IMR-90 (cell line): ENCODE measurements at regions not wholly inside any gene's neighbourhood (a gene's known extent, or its start where the extent isn't known, plus 50 kb on each side); places are given as distances from the start of the nearest gene placed in this dataset.

Source experiments
- ATAC-seq: fragments of 200-7000 bp; cut with Tn5 transposase; 2 replicates; pipeline ENCODE4 v1.9.1; 2020; ENCODE audit warnings: low read depth, mild to moderate bottlenecking, moderate library complexity
- BruUV-seq: library from RNA; stranded (reverse); fragments of 400-500 nt; replicated peaks from 2 replicates; lab custom pipeline; 2021; lab: Mats Ljungman, UMichigan
- CTCF ChIA-PET: fragments of 300-600 bp; formaldehyde crosslinking; extraction: SDS; loops from one replicate; lab custom pipeline; 2021; ENCODE audit warnings: antibody characterized with exemption; lab: Yijun Ruan, JAX
- POLR2A ChIA-PET: fragments of 300-600 bp; sonication (Branson Sonifier 250); formaldehyde crosslinking; loops from one replicate; lab custom pipeline; 2022; ENCODE audit warnings: antibody characterized with exemption; ENCODE audit not compliant: unreplicated experiment; lab: Charles Lee
- DNase-seq: peaks from one replicate; pipeline ENCODE4 v3.0.0; 2013
- H2AFZ ChIP-seq: replicated peaks from 2 replicates; pipeline ENCODE3; 2013; ENCODE audit warnings: low read length, mild to moderate bottlenecking; ENCODE audit not compliant: poor library complexity
- H2AK5ac ChIP-seq: 2 replicates; pipeline ENCODE4 v1.6.1; 2013; ENCODE audit warnings: low read depth, low read length, inconsistent platforms
- H2AK9ac ChIP-seq: replicated peaks from 2 replicates; pipeline ENCODE3; 2013; ENCODE audit warnings: mild to moderate bottlenecking, low read depth, low read length, moderate library complexity; ENCODE audit not compliant: poor library complexity
- H2BK120ac ChIP-seq: 2 replicates; pipeline ENCODE4 v1.6.1; 2013; ENCODE audit warnings: low read depth, low read length, inconsistent platforms
- H2BK15ac ChIP-seq: 3 replicates; pipeline ENCODE4 v1.6.1; 2013; ENCODE audit warnings: low read depth, low read length, inconsistent platforms
- H2BK20ac ChIP-seq: 2 replicates; pipeline ENCODE4 v1.6.1; 2013; ENCODE audit warnings: low read depth, mild to moderate bottlenecking, inconsistent platforms, low read length, moderate library complexity
- H2BK5ac ChIP-seq: 2 replicates; pipeline ENCODE4 v1.6.1; 2013; ENCODE audit warnings: mild to moderate bottlenecking, low read depth, low read length, inconsistent platforms; ENCODE audit not compliant: poor library complexity, severe bottlenecking
- H3K14ac ChIP-seq: replicated peaks from 2 replicates; pipeline ENCODE4 v1.6.1; 2013; ENCODE audit warnings: low read depth, low read length, inconsistent platforms
- H3K18ac ChIP-seq: 2 replicates; pipeline ENCODE4 v1.6.1; 2013; ENCODE audit warnings: low read depth, low read length, control low read depth
- H3K23ac ChIP-seq: 2 replicates; pipeline ENCODE4 v1.6.1; 2013; ENCODE audit warnings: low read depth, low read length, inconsistent platforms
- H3K27ac ChIP-seq: 2 replicates; pipeline ENCODE4 v1.5.1; 2013; ENCODE audit warnings: mild to moderate bottlenecking, control low read depth, low read length; ENCODE audit not compliant: insufficient read depth
- H3K27me3 ChIP-seq: 2 replicates; pipeline ENCODE4 v1.6.1; 2013; ENCODE audit warnings: low read length; ENCODE audit not compliant: control insufficient read depth, insufficient read depth
- H3K36me3 ChIP-seq: 2 replicates; pipeline ENCODE4 v1.6.1; 2013; ENCODE audit warnings: low read length, mixed read lengths; ENCODE audit not compliant: control insufficient read depth, insufficient read depth
- H3K4ac ChIP-seq: 2 replicates; pipeline ENCODE4 v1.6.1; 2013; ENCODE audit warnings: low read depth, low read length, inconsistent platforms
- H3K4me1 ChIP-seq: 2 replicates; pipeline ENCODE4 v1.6.1; 2013; ENCODE audit warnings: low read length, mixed read lengths; ENCODE audit not compliant: control insufficient read depth, insufficient read depth
- H3K4me2 ChIP-seq: 2 replicates; pipeline ENCODE4 v1.6.1; 2013; ENCODE audit warnings: low read depth, mild to moderate bottlenecking, control low read depth, low read length, moderate library complexity
- H3K4me3 ChIP-seq: 2 replicates; pipeline ENCODE4 v1.5.1; 2013; ENCODE audit warnings: low read depth, mild to moderate bottlenecking, control low read depth, low read length, moderate library complexity; ENCODE audit not compliant: insufficient read depth
- H3K56ac ChIP-seq: 2 replicates; pipeline ENCODE4 v1.6.1; 2013; ENCODE audit warnings: low read length, inconsistent platforms; ENCODE audit not compliant: insufficient read depth; ENCODE audit errors: extremely low read depth
- H3K79me1 ChIP-seq, 2 experiments: 2 replicates each; pipeline ENCODE4 v1.6.1; 2013; ENCODE audit warnings: low read length in 2 of 2, inconsistent platforms in 1 of 2, low read depth in 1 of 2
- H3K9ac ChIP-seq: 2 replicates; pipeline ENCODE4 v1.6.1; 2013; ENCODE audit warnings: low read depth, low read length, control low read depth
- H3K9me1 ChIP-seq: 2 replicates; pipeline ENCODE4 v1.6.1; 2013; ENCODE audit warnings: low read length, inconsistent platforms; ENCODE audit not compliant: insufficient read depth
- H3K9me3 ChIP-seq: 2 replicates; pipeline ENCODE4 v1.6.1; 2013; ENCODE audit warnings: low read length; ENCODE audit not compliant: control insufficient read depth, insufficient read depth
- H4K20me1 ChIP-seq: 2 replicates; pipeline ENCODE4 v1.6.1; 2013; ENCODE audit warnings: low read length, inconsistent platforms; ENCODE audit not compliant: insufficient read depth
- H4K5ac ChIP-seq: 2 replicates; pipeline ENCODE4 v1.6.1; 2013; ENCODE audit warnings: mild to moderate bottlenecking, low read depth, low read length, control low read depth
- H4K8ac ChIP-seq, 2 experiments: 2 replicates each; pipeline ENCODE4 v1.6.1; 2013; ENCODE audit warnings: low read depth in 2 of 2, low read length in 2 of 2, control low read depth in 1 of 2, inconsistent platforms in 1 of 2
- H4K91ac ChIP-seq: 2 replicates; pipeline ENCODE4 v1.6.1; 2013; ENCODE audit warnings: low read depth, low read length, inconsistent platforms; ENCODE audit not compliant: insufficient read depth
- BHLHE40 ChIP-seq: fragments of 150-350 bp; IDR thresholded peaks from 2 replicates; pipeline ENCODE4 v1.6.1; 2016; ENCODE audit warnings: mild to moderate bottlenecking, low read depth, low read length
- CEBPB ChIP-seq: IDR thresholded peaks from 2 replicates; pipeline ENCODE4 v1.6.1; 2012; ENCODE audit warnings: low read depth, low read length, improper control_type of control experiment
- CHD1 ChIP-seq: IDR thresholded peaks from 2 replicates; pipeline ENCODE4 v1.6.1; 2012; ENCODE audit warnings: low read depth, low read length, improper control_type of control experiment
- FOS ChIP-seq: fragments of 150-350 bp; IDR thresholded peaks from 2 replicates; pipeline ENCODE4 v1.6.1; 2016; ENCODE audit warnings: low read depth, low read length
- MAFK ChIP-seq: IDR thresholded peaks from 2 replicates; pipeline ENCODE4 v1.6.1; 2012; ENCODE audit warnings: low read depth, low read length, improper control_type of control experiment
- MAZ ChIP-seq: IDR thresholded peaks from 2 replicates; pipeline ENCODE4 v1.6.1; 2012; ENCODE audit warnings: low read depth, mild to moderate bottlenecking, low read length, improper control_type of control experiment, moderate library complexity, borderline replicate concordance
- NFE2L2 ChIP-seq: fragments of 150-350 bp; IDR thresholded peaks from 2 replicates; pipeline ENCODE4 v1.6.1; 2016; ENCODE audit warnings: low read depth, mild to moderate bottlenecking, low read length
- POLR2A ChIP-seq: IDR thresholded peaks from 2 replicates; pipeline ENCODE4 v1.6.1; 2012; ENCODE audit warnings: mild to moderate bottlenecking, low read depth, low read length
- RAD21 ChIP-seq: IDR thresholded peaks from 2 replicates; pipeline ENCODE4 v1.6.1; 2012; ENCODE audit warnings: low read length, improper control_type of control experiment
- RCOR1 ChIP-seq: IDR thresholded peaks from 2 replicates; pipeline ENCODE4 v1.6.1; 2012; ENCODE audit warnings: mild to moderate bottlenecking, low read length, improper control_type of control experiment; ENCODE audit not compliant: insufficient replicate concordance
- RFX5 ChIP-seq: IDR thresholded peaks from 2 replicates; pipeline ENCODE4 v1.8.0; 2012; ENCODE audit warnings: low read depth, mild to moderate bottlenecking, low read length, moderate library complexity
- SMC3 ChIP-seq: fragments of 150-350 bp; IDR thresholded peaks from 2 replicates; pipeline ENCODE4 v1.6.1; 2016; ENCODE audit warnings: low read depth, mild to moderate bottlenecking, antibody characterized with exemption, low read length, moderate library complexity
- WGBS, 2 experiments: methylation state at CpG; one replicate each; pipeline versions ENCODE4 v1.1.5 to v1.1.7; 2013; ENCODE audit warnings: missing lambda C conversion rate in 2 of 2; ENCODE audit not compliant: insufficient read length in 1 of 2; ENCODE audit errors: extremely low coverage in 2 of 2; 5-methylcytosine and 5-hydroxymethylcytosine counted together
- dilution Hi-C: fragments of 300-500 bp; cut with HindIII; formaldehyde crosslinking; loops from one replicate; pipeline ENCODE4 v1.14.3; 2018; ENCODE audit warnings: low sequenced_read_pairs; ENCODE audit not compliant: unreplicated experiment
- in situ Hi-C: fragments of 300-500 bp; cut with MboI; formaldehyde crosslinking; loops from 3 replicates; pipeline ENCODE4 v1.14.3; 2019; ENCODE audit warnings: low sequenced_read_pairs, inconsistent platforms, mixed read lengths
- intact Hi-C: fragments of 100-400 bp; cut with micrococcal nuclease; formaldehyde crosslinking; loops from 2 replicates; pipeline ENCODE4 v1.10.0; 2022
- TF ChIP-seq, protein P1 (sequence below): conservative IDR thresholded peaks from 2 replicates; pipeline ENCODE4 v1.5.1; 2012; ENCODE audit warnings: mild to moderate bottlenecking, low read depth, low read length, improper control_type of control experiment
- TF ChIP-seq, protein P2 (sequence below): fragments of 150-350 bp; IDR thresholded peaks from 2 replicates; pipeline ENCODE4 v1.6.1; 2016; ENCODE audit warnings: low read depth, mild to moderate bottlenecking, low read length, moderate library complexity, borderline replicate concordance
- TF ChIP-seq, protein P3 (sequence below): fragments of 150-350 bp; IDR thresholded peaks from 2 replicates; pipeline ENCODE4 v1.6.1; 2017; ENCODE audit warnings: mild to moderate bottlenecking, antibody characterized with exemption, low read length, low read depth

- Histone ChIP-seq H3K23ac (no peak overlapping the region), H2BK20ac (no peak overlapping the region), H2AK5ac (no peak overlapping the region), H2AK9ac (no peak overlapping the region), H2BK5ac (no peak overlapping the region), H3K9me3 (no peaks in the 10 kb centered on the region), H3K27ac (no peak overlapping the region), H3K79me1 (no peaks in the 10 kb centered on the region), H3K4me1 (no peaks in the 10 kb centered on the region), H3K4me3 (no peak overlapping the region), H2BK15ac (no peak overlapping the region), H3K14ac (no peak overlapping the region), H4K8ac (no peak overlapping the region), H3K56ac (no peak overlapping the region), H3K18ac (no peak overlapping the region), H3K36me3 (no peaks in the 10 kb centered on the region), H3K9ac (no peak overlapping the region), H3K9me1 (no peaks in the 10 kb centered on the region), H3K27me3 (peaks cover 4% of the 10 kb centered on the region; the same call in 1 of the 2 replicates), H3K4me2 (no peak overlapping the region), H2AFZ (no peak overlapping the region), H4K20me1 (no peaks in the 10 kb centered on the region), H3K4ac (no peak overlapping the region), H2BK120ac (no peak overlapping the region), H4K91ac (no peak overlapping the region), H4K5ac (no peak overlapping the region)
- DNase-seq (no peak), ATAC-seq (no peak)
- CTCF ChIA-PET: no interaction called here
- 50% methylated on average over 8 of the region's 10 CpGs; no CpG with 5 or more reads in 1 of the 2 experiments for WGBS, 2 experiments
- TF ChIP-seq, protein P1, sequence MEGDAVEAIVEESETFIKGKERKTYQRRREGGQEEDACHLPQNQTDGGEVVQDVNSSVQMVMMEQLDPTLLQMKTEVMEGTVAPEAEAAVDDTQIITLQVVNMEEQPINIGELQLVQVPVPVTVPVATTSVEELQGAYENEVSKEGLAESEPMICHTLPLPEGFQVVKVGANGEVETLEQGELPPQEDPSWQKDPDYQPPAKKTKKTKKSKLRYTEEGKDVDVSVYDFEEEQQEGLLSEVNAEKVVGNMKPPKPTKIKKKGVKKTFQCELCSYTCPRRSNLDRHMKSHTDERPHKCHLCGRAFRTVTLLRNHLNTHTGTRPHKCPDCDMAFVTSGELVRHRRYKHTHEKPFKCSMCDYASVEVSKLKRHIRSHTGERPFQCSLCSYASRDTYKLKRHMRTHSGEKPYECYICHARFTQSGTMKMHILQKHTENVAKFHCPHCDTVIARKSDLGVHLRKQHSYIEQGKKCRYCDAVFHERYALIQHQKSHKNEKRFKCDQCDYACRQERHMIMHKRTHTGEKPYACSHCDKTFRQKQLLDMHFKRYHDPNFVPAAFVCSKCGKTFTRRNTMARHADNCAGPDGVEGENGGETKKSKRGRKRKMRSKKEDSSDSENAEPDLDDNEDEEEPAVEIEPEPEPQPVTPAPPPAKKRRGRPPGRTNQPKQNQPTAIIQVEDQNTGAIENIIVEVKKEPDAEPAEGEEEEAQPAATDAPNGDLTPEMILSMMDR: no peak
- TF ChIP-seq CEBPB (no peak), RAD21 (no peak), BHLHE40 (no peak), MAZ (no peak), POLR2A (no peak), NFE2L2 (no peak), FOS (no peak), RFX5 (no peak), CHD1 (no peak), MAFK (no peak), RCOR1 (no peak), SMC3 (no peak)
- TF ChIP-seq, protein P2, sequence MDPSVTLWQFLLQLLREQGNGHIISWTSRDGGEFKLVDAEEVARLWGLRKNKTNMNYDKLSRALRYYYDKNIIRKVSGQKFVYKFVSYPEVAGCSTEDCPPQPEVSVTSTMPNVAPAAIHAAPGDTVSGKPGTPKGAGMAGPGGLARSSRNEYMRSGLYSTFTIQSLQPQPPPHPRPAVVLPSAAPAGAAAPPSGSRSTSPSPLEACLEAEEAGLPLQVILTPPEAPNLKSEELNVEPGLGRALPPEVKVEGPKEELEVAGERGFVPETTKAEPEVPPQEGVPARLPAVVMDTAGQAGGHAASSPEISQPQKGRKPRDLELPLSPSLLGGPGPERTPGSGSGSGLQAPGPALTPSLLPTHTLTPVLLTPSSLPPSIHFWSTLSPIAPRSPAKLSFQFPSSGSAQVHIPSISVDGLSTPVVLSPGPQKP: no peak
- TF ChIP-seq, protein P3, sequence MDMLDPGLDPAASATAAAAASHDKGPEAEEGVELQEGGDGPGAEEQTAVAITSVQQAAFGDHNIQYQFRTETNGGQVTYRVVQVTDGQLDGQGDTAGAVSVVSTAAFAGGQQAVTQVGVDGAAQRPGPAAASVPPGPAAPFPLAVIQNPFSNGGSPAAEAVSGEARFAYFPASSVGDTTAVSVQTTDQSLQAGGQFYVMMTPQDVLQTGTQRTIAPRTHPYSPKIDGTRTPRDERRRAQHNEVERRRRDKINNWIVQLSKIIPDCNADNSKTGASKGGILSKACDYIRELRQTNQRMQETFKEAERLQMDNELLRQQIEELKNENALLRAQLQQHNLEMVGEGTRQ: no peak
- dilution Hi-C loops (no loop called here), in situ Hi-C loops (loop anchor here (5.0 kb wide), 1 partner anchor 102 kb away; no protein-coding TSS in a partner anchor), intact Hi-C loops (no loop called here)
- BruUV-seq: no TSS peak
- POLR2A ChIA-PET: no interaction called here
Measured at GRCh38 chr9:36734737-36735136, 162.0 kb downstream of the MELK start.
